ENCODE measurements at regions not wholly inside any gene's neighbourhood (a gene's known extent, or its start where the extent isn't known, plus 50 kb on each side); places are given as distances from the start of the nearest gene placed in this dataset.

DNA sequence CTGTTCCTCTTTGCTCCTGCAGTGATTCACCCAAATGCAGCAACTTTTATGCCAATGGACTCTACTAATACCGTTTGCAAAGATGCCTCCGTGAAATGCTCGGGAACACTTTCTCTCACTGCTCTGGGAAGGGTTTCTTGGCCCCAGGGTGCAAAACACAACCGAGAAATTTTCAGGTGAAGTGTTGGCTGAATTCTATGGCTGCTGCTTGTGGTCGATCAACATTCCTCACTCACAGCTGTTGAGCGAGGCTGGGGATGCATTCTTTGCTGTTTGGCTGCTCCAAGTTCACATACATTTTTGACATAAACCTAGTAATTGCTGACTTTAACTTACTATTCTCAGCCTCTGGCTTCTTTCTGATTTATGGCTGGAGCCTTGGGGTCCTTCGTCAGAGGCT, 342.0 kb upstream of the CHD6 start:
- no peak for DNase-seq (ENCODE audit: low read depth in 1 of 2, low spot score in 1 of 2)
- no peaks in the 10 kb centered on the region for H3K27me3 ChIP-seq (ENCODE audit: insufficient read depth, poor library complexity, severe bottlenecking)
- H3K4me3 ChIP-seq (replicated peaks; ENCODE audit: insufficient read depth, low read length): no peak overlapping the region
- TF ChIP-seq GABPA (IDR thresholded peaks at IDR 0.05; ENCODE audit: low read depth) (no peak), POLR2AphosphoS5 (IDR thresholded peaks at IDR 0.05; ENCODE audit: low read depth) (no peak)
- TF ChIP-seq, protein P1, sequence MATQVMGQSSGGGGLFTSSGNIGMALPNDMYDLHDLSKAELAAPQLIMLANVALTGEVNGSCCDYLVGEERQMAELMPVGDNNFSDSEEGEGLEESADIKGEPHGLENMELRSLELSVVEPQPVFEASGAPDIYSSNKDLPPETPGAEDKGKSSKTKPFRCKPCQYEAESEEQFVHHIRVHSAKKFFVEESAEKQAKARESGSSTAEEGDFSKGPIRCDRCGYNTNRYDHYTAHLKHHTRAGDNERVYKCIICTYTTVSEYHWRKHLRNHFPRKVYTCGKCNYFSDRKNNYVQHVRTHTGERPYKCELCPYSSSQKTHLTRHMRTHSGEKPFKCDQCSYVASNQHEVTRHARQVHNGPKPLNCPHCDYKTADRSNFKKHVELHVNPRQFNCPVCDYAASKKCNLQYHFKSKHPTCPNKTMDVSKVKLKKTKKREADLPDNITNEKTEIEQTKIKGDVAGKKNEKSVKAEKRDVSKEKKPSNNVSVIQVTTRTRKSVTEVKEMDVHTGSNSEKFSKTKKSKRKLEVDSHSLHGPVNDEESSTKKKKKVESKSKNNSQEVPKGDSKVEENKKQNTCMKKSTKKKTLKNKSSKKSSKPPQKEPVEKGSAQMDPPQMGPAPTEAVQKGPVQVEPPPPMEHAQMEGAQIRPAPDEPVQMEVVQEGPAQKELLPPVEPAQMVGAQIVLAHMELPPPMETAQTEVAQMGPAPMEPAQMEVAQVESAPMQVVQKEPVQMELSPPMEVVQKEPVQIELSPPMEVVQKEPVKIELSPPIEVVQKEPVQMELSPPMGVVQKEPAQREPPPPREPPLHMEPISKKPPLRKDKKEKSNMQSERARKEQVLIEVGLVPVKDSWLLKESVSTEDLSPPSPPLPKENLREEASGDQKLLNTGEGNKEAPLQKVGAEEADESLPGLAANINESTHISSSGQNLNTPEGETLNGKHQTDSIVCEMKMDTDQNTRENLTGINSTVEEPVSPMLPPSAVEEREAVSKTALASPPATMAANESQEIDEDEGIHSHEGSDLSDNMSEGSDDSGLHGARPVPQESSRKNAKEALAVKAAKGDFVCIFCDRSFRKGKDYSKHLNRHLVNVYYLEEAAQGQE (IDR thresholded peaks at IDR 0.05; ENCODE audit: insufficient replicate concordance, low read depth): no peak
- TF ChIP-seq, protein P2, sequence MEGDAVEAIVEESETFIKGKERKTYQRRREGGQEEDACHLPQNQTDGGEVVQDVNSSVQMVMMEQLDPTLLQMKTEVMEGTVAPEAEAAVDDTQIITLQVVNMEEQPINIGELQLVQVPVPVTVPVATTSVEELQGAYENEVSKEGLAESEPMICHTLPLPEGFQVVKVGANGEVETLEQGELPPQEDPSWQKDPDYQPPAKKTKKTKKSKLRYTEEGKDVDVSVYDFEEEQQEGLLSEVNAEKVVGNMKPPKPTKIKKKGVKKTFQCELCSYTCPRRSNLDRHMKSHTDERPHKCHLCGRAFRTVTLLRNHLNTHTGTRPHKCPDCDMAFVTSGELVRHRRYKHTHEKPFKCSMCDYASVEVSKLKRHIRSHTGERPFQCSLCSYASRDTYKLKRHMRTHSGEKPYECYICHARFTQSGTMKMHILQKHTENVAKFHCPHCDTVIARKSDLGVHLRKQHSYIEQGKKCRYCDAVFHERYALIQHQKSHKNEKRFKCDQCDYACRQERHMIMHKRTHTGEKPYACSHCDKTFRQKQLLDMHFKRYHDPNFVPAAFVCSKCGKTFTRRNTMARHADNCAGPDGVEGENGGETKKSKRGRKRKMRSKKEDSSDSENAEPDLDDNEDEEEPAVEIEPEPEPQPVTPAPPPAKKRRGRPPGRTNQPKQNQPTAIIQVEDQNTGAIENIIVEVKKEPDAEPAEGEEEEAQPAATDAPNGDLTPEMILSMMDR (IDR thresholded peaks at IDR 0.05; ENCODE audit: insufficient read depth, low read length): no peak
- H3K27ac ChIP-seq (replicated peaks): no peak overlapping the region

DNA sequence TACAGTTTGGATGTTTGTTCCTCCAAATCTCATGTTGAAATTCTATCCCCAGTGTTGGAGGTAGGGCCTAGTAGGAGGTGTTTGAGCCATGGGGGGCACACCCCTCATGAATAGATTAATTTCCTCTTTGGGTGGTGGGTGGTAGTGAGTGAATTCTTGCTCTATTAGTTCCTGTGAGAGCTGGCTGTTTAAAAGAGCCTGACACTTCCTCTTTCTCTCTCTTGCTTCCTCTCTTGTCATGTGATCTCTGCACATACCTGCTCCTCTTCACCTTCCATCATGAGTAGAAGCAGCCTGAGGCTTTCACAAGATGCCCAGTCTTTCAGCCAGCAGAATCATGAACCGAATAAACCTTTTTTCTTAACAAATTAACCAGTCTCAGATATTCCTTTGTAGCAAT, 340.2 kb upstream of the CHD6 start:
- Histone ChIP-seq H3K27me3 (ENCODE audit: insufficient read depth, poor library complexity, severe bottlenecking) (no peaks in the 10 kb centered on the region), H3K27ac (replicated peaks) (no peak overlapping the region), H3K4me3 (replicated peaks; ENCODE audit: insufficient read depth, low read length) (no peak overlapping the region)
- TF ChIP-seq, protein P1 (IDR thresholded peaks at IDR 0.05; ENCODE audit: insufficient replicate concordance, low read depth): no peak
- TF ChIP-seq SPI1 (IDR thresholded peaks at IDR 0.05; ENCODE audit: borderline replicate concordance, low read depth): peak; percentile 78
- peak in 1 of 2 experiments; percentile 12 for DNase-seq (ENCODE audit: low read depth in 1 of 2, low spot score in 1 of 2)

DNA sequence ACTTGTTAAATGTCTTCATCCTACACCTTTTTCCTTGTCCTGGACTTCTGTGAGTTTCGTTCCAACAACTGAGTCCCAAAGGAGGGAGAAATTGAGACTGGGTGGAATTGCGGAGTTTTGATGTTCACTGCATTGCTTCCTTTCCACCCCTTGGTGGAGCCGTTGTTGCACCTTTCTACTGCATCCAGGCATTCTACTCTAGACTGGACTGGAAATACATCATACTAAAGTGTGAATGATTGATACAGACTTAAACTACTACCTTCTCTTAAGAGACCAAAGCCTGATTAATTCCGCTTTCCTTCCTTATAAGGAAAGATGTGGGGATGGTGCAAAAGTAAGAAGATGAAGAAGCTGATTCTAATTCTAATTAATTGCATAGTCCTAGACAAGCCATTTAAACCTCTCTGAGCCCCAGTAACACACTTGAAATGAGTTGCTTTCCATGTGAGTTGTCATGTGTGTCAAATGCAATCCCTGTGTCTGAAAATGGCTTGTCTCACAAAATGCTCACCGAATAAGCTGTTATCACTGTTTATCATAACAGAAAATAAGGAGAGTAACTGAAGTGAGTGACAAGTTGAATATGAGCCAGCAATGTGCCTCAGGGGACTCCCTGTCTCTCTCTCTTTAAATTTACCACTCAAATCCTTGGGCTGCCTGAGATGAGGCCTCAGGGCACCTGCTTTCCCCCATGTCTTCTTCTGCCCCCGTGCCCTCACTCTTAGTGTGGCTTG, 338.3 kb upstream of the CHD6 start:
- Histone ChIP-seq H3K4me3 (replicated peaks; ENCODE audit: insufficient read depth, low read length) (no peak overlapping the region), H3K27ac (replicated peaks) (no peak overlapping the region), H3K27me3 (ENCODE audit: insufficient read depth, poor library complexity, severe bottlenecking) (no peaks in the 10 kb centered on the region)
- DNase-seq (ENCODE audit: low read depth in 1 of 2, low spot score in 1 of 2): peak in 1 of 2 experiments; percentile 17
- TF ChIP-seq SPI1 (IDR thresholded peaks at IDR 0.05; ENCODE audit: borderline replicate concordance, low read depth): no peak
- TF ChIP-seq, protein P2 (IDR thresholded peaks at IDR 0.05; ENCODE audit: insufficient read depth, low read length): peak; percentile 47

DNA sequence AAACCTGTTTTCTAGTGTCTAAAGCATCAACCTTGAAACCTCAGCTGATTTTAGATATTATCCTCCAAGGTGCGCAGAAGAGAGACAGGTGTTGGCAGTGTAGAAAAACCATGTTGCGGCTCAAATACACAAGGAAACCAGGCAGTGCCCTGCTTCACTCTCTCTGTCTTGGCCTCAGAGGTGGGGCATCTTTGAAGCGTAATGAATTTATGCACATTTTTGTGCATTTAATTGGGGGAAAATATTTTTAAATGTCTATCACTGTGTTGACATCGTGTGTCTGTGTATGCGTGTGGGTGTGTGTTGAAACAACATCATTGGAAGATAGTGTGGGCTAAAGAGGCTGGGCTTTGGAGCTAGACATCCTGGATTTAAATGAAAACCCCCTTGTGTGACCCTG, 334.0 kb upstream of the CHD6 start:
- H3K27me3 ChIP-seq (ENCODE audit: insufficient read depth, poor library complexity, severe bottlenecking): peaks cover under 1% of the 10 kb centered on the region
- H3K4me3 ChIP-seq (replicated peaks; ENCODE audit: insufficient read depth, low read length): no peak overlapping the region
- no peak for DNase-seq (ENCODE audit: low read depth in 1 of 2, low spot score in 1 of 2)
- H3K27ac ChIP-seq (replicated peaks): no peak overlapping the region
- TF ChIP-seq SPI1 (IDR thresholded peaks at IDR 0.05; ENCODE audit: borderline replicate concordance, low read depth) (no peak), GABPA (IDR thresholded peaks at IDR 0.05; ENCODE audit: low read depth) (no peak), POLR2AphosphoS5 (IDR thresholded peaks at IDR 0.05; ENCODE audit: low read depth) (no peak)
- TF ChIP-seq, protein P1 (IDR thresholded peaks at IDR 0.05; ENCODE audit: insufficient replicate concordance, low read depth): no peak
- TF ChIP-seq, protein P2 (IDR thresholded peaks at IDR 0.05; ENCODE audit: insufficient read depth, low read length): no peak

Data from HL-60 (cell line).